ENCODE measurements at regions not wholly inside any gene's neighbourhood (a gene's known extent, or its start where the extent isn't known, plus 50 kb on each side); places are given as distances from the start of the nearest gene placed in this dataset.

GRCh38 chr1:80363689-80364475, 1357.4 kb upstream of the ADGRL4 start:
- WGBS, 2 donors = 94 to 100% methylated on average over 5 of the region's 5 CpGs
- no peak for DNase-seq
- Histone ChIP-seq H3K4me1 (no peaks in the 10 kb centered on the region), H3K9me3 (no peaks in the 10 kb centered on the region), H3K27me3 (no peaks in the 10 kb centered on the region), H3K4me3 (no peak overlapping the region), H3K36me3 (ENCODE audit: low read depth, missing control alignments) (no peaks in the 10 kb centered on the region), H3K27ac (no peak overlapping the region)
- TF ChIP-seq POLR2A (IDR thresholded peaks at IDR 0.05) (no peak), CTCF (IDR thresholded peaks at IDR 0.05) (no peak)
- intact Hi-C loops (cut with DNase I; ENCODE audit: low total_unique reads) = no loop called here

DNA sequence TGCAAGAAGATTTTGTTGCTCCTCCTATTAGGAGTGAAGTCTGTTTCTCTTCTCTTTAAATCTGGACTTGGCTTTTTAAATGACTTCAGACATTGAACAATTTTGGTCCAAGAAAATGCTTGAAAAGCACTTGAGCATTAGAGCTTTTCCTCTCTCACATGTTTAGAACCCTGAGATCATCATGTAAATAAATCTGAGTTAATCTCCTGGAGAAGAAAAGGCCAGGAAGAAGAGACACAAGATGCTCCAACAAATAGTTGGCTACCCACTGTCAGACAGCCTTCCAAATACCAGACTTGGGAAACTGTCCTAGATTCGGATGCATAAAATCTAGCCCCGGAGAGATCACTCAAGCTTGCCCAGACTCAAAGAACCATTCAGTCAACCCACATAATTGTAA, 1353.1 kb upstream of the ADGRL4 start:
- H3K4me3 ChIP-seq = no peak overlapping the region
- WGBS, 2 donors = 68 to 74% methylated on average over 2 of the region's 2 CpGs
- DNase-seq = no peak

GRCh38 chr1:80349218-80349617, 1342.7 kb upstream of the ADGRL4 start:
- H3K4me3 ChIP-seq = no peak overlapping the region
- no peak overlapping the region for H3K27ac ChIP-seq
- WGBS, 2 donors = 51 to 76% methylated on average over 9 of the region's 9 CpGs
- intact Hi-C loops (cut with DNase I; ENCODE audit: low total_unique reads) = no loop called here
- no peak for DNase-seq
- no peaks in the 10 kb centered on the region for H3K36me3 ChIP-seq (ENCODE audit: low read depth, missing control alignments)
- H3K27me3 ChIP-seq = no peaks in the 10 kb centered on the region
- no peaks in the 10 kb centered on the region for H3K4me1 ChIP-seq
- TF ChIP-seq CTCF (IDR thresholded peaks at IDR 0.05) = no peak
- no peak for TF ChIP-seq POLR2A (IDR thresholded peaks at IDR 0.05)
- no peaks in the 10 kb centered on the region for H3K9me3 ChIP-seq

More for the DNA sequence above, 1353.1 kb upstream of the ADGRL4 start:
- H3K9me3 ChIP-seq = no peaks in the 10 kb centered on the region
- intact Hi-C loops (cut with DNase I; ENCODE audit: low total_unique reads) = no loop called here
- no peak overlapping the region for H3K27ac ChIP-seq
- H3K27me3 ChIP-seq = no peaks in the 10 kb centered on the region
- H3K4me1 ChIP-seq = no peaks in the 10 kb centered on the region
- H3K36me3 ChIP-seq (ENCODE audit: low read depth, missing control alignments) = no peaks in the 10 kb centered on the region
- no peak for TF ChIP-seq POLR2A (IDR thresholded peaks at IDR 0.05)
- no peak for TF ChIP-seq CTCF (IDR thresholded peaks at IDR 0.05)

- no peak for DNase-seq
- H3K4me3 ChIP-seq = no peak overlapping the region
- no peaks in the 10 kb centered on the region for H3K36me3 ChIP-seq (ENCODE audit: low read depth, missing control alignments)
- TF ChIP-seq CTCF (IDR thresholded peaks at IDR 0.05) (no peak), POLR2A (IDR thresholded peaks at IDR 0.05) (no peak)
- WGBS, 2 donors = 41 to 42% methylated on average over 3 of the region's 3 CpGs
- intact Hi-C loops (cut with DNase I; ENCODE audit: low total_unique reads) = no loop called here
- H3K27me3 ChIP-seq = no peaks in the 10 kb centered on the region
- no peaks in the 10 kb centered on the region for H3K9me3 ChIP-seq
- no peaks in the 10 kb centered on the region for H3K4me1 ChIP-seq
- no peak overlapping the region for H3K27ac ChIP-seq
Measured at GRCh38 chr1:80341021-80341420, 1334.5 kb upstream of the ADGRL4 start.

DNA sequence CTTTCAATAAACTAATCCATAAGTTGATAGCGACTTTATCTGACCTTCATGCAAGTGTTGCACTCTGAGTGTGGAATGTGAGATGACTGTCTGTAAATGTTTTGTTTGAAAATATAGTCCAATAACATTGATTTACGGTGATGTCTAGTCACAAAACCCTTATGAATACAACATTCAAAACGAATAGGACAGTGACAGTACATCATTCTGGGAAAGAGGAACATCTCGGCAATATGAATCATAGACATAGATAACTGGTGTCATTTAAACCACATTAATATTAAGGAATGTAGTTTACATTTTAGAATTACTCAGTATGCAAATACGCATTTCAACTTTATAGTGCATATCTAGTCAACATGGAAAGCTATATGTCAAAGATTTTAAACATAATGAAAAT, 1311.6 kb upstream of the ADGRL4 start:
- WGBS, 2 donors = 69 to 75% methylated on average over 5 of the region's 5 CpGs

More for the DNA sequence above, 1311.6 kb upstream of the ADGRL4 start:
- Histone ChIP-seq H3K4me3 (no peak overlapping the region), H3K36me3 (ENCODE audit: low read depth, missing control alignments) (no peaks in the 10 kb centered on the region), H3K27me3 (no peaks in the 10 kb centered on the region), H3K4me1 (no peaks in the 10 kb centered on the region), H3K9me3 (no peaks in the 10 kb centered on the region), H3K27ac (no peak overlapping the region)
- DNase-seq = no peak
- no peak for TF ChIP-seq POLR2A (IDR thresholded peaks at IDR 0.05)
- TF ChIP-seq CTCF (IDR thresholded peaks at IDR 0.05) = no peak
- intact Hi-C loops (cut with DNase I; ENCODE audit: low total_unique reads) = no loop called here
